G401 (cell line): ENCODE measurements at regions not wholly inside any gene's neighbourhood (a gene's known extent, or its start where the extent isn't known, plus 50 kb on each side); places are given as distances from the start of the nearest gene placed in this dataset.

Experiments
- DNase-seq: peaks from one replicate; pipeline ENCODE4 v3.0.0-alpha.2; 2015; ENCODE audit warnings: low spot score
- in situ Hi-C: cut with HindIII; loops from 2 replicates; pipeline ENCODE4 v1.10.0; 2016; ENCODE audit warnings: low sequenced_read_pairs, mixed read lengths

- DNase-seq, result no peak
- in situ Hi-C loops, result no loop called here
Measured at GRCh38 chr2:177059293-177059692, 153.3 kb upstream of the HNRNPA3 start.

- in situ Hi-C loops, result no loop called here
- peak; percentile 96 for DNase-seq
Measured at GRCh38 chr2:177063331-177063730, 149.3 kb upstream of the HNRNPA3 start.

DNA sequence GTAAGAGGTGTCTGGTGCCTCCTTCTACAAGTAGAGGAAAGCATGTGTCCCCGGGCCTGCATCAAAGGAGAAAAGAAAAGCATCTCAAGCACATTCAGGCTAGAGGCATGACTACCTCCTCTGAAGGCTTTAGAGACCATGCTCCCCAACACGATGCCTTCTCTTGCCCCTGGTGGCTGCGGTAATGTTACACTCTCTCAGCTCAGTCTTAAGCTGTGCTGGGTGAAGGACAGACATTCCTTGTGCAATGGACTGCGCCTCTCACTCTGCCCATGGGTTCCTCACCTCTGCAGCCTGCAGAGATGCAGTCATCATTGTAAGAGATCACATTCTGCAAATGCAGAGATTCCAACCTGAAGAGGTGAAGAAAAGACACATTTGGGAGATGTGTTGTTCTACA is 148.2 kb upstream of the HNRNPA3 start:
- no peak for DNase-seq
- in situ Hi-C loops, result no loop called here

DNA sequence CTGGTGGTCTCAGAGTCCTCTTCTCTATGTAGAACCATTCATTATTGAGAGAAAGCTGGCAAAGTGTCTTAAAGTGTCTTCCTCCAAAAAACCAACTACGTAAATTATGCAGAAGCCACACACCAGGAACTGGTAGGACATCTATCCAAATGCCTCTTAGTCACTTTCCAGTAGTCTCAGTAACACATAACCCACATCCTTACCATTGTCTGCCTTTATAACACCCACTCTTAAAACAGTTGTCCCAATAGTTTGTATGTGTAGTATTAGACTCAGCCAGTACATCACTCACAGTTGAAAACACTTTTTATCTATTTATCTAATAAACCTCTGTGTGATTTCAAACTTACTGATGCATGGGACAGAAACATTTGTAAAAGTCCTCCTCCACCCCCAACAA is 143.6 kb upstream of the HNRNPA3 start:
- DNase-seq, result no peak
- in situ Hi-C loops, result no loop called here

DNA sequence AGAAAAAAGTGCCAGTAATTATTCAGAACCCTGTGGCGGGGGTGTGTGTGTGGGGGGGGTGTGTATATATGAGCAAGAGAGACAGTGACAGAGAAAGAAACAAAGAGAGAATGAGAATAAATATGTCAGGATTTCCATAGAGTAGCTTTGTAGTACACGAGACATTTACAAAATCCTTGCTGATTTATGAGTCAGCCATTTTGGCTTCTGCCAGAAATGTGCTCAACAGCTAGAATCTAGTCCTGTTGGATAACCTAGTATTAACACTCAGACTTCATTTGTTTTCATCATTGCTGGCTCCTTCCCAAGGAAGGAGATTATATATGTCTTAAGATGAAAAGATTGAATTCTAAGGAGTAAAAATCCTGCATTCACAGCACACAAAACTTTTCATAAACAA is 140.5 kb upstream of the HNRNPA3 start:
- in situ Hi-C loops, result no loop called here
- DNase-seq, result no peak

DNA sequence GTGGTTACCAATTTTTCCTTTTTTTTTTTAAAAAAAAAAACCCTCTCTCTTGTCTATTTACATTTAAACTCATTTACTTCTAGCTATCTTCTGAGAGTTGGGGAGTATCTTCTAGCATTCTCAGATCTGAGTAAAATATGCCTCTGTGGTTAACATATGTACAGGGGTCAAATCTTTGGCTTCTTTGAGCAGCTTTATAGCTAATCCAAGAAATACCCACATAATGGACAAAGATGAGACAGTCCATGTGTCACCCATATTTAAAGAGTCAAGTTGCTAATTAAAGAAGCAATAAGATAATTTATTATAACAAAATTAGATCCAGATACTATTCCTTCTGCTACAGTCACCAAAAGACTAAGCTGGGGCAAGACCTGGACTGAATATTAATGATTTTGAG is 139.0 kb upstream of the HNRNPA3 start:
- no peak for DNase-seq
- in situ Hi-C loops, result no loop called here

DNA sequence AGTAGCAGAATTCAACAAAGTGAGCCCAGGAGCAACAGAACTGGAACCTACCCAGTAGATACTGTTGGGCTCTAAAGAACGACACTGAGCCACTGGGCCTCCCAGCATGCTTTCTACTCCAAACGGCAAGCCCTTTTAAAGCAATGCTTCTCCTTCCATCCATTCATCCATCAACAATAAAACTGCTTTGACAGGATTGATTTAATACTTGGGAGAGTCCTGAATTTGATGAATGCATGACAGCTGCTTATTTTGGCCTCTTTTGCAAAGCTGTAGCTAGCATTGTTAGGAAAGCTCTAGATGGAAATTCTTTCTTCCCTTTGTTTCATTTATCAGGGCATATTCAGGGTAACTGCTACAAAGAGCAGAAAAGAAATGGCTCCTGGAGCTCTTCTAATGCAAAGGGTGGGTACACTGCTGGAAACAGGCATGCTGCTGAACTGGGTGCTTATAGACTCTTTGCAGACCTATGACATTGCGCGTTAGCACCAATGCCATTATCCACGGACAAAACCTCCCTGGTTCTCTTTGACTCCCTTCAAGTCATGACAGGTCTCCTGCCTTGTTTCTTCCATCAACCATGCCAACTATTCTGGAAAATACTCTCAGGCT is 138.4 kb upstream of the HNRNPA3 start:
- in situ Hi-C loops, result no loop called here
- no peak for DNase-seq

DNA sequence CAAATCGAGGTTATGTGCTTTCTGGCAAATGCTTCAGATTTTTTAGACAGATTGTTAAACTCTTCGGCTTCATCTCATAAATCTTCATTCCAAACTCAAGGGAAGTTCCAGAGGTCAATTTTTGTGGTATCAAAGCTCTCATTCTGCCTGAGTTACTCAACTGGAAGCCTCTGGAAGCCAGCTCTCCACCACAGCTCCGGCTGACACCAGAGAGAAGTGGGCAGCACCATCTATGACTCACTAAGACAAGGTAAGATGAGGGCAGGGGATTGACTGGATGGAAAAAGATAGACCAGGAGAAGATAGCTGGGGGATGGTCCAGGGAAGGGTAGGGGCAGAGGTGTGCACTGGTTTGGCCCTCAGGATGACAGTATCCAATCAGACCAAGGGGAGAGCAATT is 137.3 kb upstream of the HNRNPA3 start:
- in situ Hi-C loops, result no loop called here

GRCh38 chr2:177076636-177077179 is 135.9 kb upstream of the HNRNPA3 start:
- DNase-seq, result no peak
- in situ Hi-C loops, result no loop called here

More for the DNA sequence above, 137.3 kb upstream of the HNRNPA3 start:
- no peak for DNase-seq

DNA sequence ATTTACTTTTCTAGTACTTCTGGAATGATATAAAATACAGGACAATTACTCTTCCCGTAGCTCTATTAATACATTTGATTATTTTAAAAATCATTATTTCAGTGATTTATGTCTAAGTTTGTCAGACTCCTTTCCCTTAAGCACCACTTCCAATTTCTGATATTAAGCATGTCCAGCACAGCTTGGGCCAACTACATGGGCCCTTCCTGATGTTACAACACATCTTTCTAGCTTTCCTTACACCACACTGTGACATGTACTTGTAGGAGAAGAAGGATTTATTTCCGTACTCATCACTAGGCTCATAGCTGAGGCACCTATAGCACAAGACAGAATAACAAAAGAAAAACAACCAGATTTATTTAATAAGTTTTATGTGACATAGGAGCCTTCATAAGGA is 134.8 kb upstream of the HNRNPA3 start:
- in situ Hi-C loops, result no loop called here

DNA sequence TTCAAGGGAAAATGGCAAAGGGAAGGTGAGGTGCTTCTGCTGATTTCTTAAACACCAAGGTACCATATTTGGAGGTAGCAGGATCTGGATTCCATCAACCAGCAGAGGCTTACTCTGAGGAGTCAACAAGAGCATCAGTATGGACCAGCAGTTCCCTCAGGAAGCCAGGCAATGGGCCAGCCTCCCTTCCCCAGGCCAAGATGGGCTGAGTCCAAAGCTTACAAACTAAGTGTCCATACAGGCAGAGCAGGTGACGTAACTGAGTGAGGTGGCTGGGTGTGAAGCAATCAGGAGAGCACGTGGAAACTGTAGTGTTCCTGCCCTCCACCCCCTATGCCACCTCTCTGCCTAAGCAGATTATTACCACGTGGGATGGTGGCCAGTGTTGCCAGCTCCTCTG is 134.2 kb upstream of the HNRNPA3 start:
- peak; percentile 72 for DNase-seq
- in situ Hi-C loops, result no loop called here

More for the DNA sequence above, 134.8 kb upstream of the HNRNPA3 start:
- DNase-seq, result no peak

DNA sequence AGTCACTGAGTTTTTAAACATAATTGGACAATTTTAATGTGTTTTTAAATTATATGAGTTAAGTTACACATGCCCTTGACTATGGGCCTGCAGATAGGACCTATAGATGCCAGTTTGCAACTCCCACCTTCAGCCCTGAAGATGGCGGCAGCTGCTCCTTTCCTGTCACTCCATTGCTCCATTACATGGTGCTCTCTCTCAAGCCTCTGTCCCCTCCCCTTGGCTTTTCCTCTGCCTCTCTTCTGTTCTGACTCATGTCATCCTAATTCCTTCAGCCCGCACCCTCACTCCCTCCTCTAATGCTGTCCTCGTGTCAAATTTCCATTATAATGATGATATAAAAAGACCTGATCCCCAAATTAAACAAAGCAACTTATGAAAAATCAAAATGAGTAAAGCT is 133.7 kb upstream of the HNRNPA3 start:
- in situ Hi-C loops, result no loop called here
- DNase-seq, result no peak

DNA sequence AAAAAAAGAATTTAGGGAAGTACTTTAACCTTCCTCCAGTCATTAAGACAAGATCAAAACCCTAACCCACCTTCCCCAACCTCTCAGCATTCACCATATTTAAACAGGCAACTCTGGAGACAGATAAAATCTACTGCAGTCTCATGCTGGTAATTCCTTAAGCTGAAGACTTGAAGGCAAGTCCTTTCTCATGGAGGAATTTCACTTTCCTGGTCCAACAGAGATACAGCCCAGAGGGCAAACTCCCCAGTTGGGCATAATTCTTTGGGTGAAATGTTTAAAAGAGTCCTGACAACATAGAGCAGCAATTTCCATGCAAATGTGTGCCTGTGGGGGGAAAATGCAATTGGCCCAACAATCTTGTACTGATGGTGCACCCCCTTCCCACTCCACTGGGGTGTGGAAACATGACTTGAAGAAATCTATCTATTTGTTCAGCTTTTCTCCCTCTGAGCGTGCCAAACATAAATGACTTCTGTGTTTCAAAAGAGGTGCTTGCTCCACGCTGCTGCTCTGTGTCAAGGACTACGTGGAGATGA is 131.8 kb upstream of the HNRNPA3 start:
- in situ Hi-C loops, result no loop called here
- no peak for DNase-seq

DNA sequence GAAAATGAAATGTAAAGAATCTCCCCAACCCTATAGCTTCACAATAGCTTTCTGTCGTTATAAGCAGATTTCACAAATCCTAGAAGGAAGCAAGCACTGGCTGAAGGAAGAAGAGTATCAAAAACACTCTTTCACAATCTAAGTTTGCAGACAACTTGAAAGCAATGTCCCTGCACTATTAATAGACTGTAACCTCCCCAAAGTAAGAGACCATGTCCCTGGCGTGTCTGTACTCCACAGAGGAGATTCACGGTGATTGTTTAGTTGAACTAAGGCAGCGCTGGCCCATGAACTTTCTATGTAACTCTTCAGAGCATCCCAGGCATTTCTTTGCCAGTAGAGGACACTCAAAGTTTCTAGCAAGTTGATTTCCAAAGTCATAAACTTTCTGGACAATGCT is 128.0 kb upstream of the HNRNPA3 start:
- DNase-seq, result no peak
- in situ Hi-C loops, result no loop called here

DNA sequence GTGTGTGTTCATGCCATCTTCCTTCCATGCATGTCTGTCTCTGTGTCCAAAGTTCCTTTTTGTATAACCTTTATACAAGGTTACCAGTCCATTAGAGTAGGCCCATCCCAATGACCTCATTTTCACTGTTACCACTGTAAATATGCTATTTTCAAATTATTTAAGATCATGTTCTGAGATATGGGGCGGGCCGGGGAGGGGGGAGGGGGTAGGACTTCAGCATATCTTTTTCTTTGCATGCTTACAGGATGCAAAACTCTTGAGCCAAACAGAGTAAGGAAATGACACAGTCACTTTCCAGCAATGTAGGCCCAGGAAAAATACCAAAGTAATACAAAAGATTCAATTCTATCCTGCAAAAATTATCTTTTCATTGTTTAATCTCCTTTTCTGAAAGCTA is 124.1 kb upstream of the HNRNPA3 start:
- in situ Hi-C loops, result no loop called here
- no peak for DNase-seq

GRCh38 chr2:177090967-177091366 is 121.6 kb upstream of the HNRNPA3 start:
- in situ Hi-C loops, result no loop called here
- no peak for DNase-seq

- no peak for DNase-seq
Measured at GRCh38 chr2:177093371-177093770, 119.2 kb upstream of the HNRNPA3 start.

GRCh38 chr2:177098001-177098613 is 114.5 kb upstream of the HNRNPA3 start:
- in situ Hi-C loops, result no loop called here
- no peak for DNase-seq

More at GRCh38 chr2:177093371-177093770, 119.2 kb upstream of the HNRNPA3 start:
- in situ Hi-C loops, result no loop called here

- in situ Hi-C loops, result no loop called here
- no peak for DNase-seq
Measured at GRCh38 chr2:177101930-177102329, 110.7 kb upstream of the HNRNPA3 start.

- no peak for DNase-seq
- in situ Hi-C loops, result no loop called here
Measured at GRCh38 chr2:177106212-177106611, 106.4 kb upstream of the HNRNPA3 start.

DNA sequence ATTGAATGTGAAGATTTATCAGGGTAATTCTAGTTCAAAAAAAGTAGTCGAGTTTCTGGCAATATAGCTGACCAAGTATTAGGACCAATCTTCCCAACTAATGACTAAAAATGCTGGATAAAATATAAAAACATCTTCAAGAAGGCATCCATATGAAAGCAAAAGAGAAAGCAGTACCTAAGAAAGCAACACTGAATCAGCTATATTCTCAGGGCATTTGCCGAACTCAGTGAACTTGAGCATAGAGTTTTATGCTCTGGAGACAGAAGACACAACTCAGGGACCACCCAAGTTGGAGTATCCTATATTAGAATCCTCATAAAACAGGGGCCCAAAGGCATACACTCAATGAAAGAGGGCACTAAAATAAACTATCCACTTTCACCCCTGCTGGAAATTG is 103.7 kb upstream of the HNRNPA3 start:
- in situ Hi-C loops, result no loop called here
- DNase-seq, result no peak
